ENCODE measurements at regions not wholly inside any gene's neighbourhood (a gene's known extent, or its start where the extent isn't known, plus 50 kb on each side); places are given as distances from the start of the nearest gene placed in this dataset.

GRCh38 chrX:138011468-138011867, 445.5 kb downstream of the ZIC3 start:
- WGBS (ENCODE audit: insufficient coverage): 100% methylated on average over 1 of the region's 2 CpGs
- no peak for DNase-seq
- H3K27ac Mint-ChIP-seq: no peak overlapping the region
- intact Hi-C loops (cut with micrococcal nuclease): no loop called here
- ChIA-PET POLR2A (no interaction called here), CTCF (no interaction called here)
- H3K9me3 Mint-ChIP-seq (ENCODE audit: insufficient read depth): peaks cover 2% of the 10 kb centered on the region
- Histone ChIP-seq H3K79me2 (ENCODE audit: control insufficient read depth, insufficient read depth, low read length) (no peaks in the 10 kb centered on the region), H3K9ac (ENCODE audit: low read length) (no peak overlapping the region), H3K9me3 (ENCODE audit: control extremely low read depth in 1 of 3, control insufficient read depth in 2 of 3, insufficient read depth in 1 of 3, low read length in 2 of 3) (no peaks in the 10 kb centered on the region), H3K4me2 (replicated peaks; ENCODE audit: low read depth, low read length, poor library complexity, severe bottlenecking) (no peak overlapping the region), H4K20me1 (ENCODE audit: control insufficient read depth, insufficient read depth, low read length, poor library complexity, severe bottlenecking) (no peaks in the 10 kb centered on the region), H3K4me1 (ENCODE audit: control insufficient read depth in 2 of 2, insufficient read depth in 2 of 2, low read length in 2 of 2) (no peaks in the 10 kb centered on the region), H3K27me3 (replicated peaks in 1 of 4; ENCODE audit: control extremely low read depth in 1 of 4, control insufficient read depth in 3 of 4, insufficient read depth in 4 of 4, low read length in 3 of 4) (no peaks in the 10 kb centered on the region), H2AFZ (ENCODE audit: insufficient read depth, low read depth, low read length, poor library complexity, severe bottlenecking) (no peak overlapping the region), H3K4me3 (ENCODE audit: control extremely low read depth in 1 of 5, extremely low read depth in 1 of 5, insufficient read depth in 1 of 5, low read depth in 2 of 5, low read length in 4 of 5) (no peak overlapping the region), H3K36me3 (replicated peaks in 1 of 2; ENCODE audit: control extremely low read depth in 1 of 2, control insufficient read depth in 1 of 2, extremely low read depth in 1 of 2, insufficient read depth in 2 of 2, low read length in 1 of 2) (no peaks in the 10 kb centered on the region), H3K27ac (ENCODE audit: low read length in 2 of 2) (no peak overlapping the region)
- H3K4me3 Mint-ChIP-seq: no peak overlapping the region
- H3K27me3 Mint-ChIP-seq: no peaks in the 10 kb centered on the region
- H3K4me1 Mint-ChIP-seq: no peaks in the 10 kb centered on the region
- ATAC-seq (ENCODE audit: low read depth): no peak
- TF ChIP-seq, protein P1, sequence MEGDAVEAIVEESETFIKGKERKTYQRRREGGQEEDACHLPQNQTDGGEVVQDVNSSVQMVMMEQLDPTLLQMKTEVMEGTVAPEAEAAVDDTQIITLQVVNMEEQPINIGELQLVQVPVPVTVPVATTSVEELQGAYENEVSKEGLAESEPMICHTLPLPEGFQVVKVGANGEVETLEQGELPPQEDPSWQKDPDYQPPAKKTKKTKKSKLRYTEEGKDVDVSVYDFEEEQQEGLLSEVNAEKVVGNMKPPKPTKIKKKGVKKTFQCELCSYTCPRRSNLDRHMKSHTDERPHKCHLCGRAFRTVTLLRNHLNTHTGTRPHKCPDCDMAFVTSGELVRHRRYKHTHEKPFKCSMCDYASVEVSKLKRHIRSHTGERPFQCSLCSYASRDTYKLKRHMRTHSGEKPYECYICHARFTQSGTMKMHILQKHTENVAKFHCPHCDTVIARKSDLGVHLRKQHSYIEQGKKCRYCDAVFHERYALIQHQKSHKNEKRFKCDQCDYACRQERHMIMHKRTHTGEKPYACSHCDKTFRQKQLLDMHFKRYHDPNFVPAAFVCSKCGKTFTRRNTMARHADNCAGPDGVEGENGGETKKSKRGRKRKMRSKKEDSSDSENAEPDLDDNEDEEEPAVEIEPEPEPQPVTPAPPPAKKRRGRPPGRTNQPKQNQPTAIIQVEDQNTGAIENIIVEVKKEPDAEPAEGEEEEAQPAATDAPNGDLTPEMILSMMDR (IDR thresholded peaks at IDR 0.05): no peak
- no peak for TF ChIP-seq EZH2 (IDR thresholded peaks at IDR 0.05; ENCODE audit: borderline replicate concordance, insufficient read depth, low read depth, low read length, poor library complexity, severe bottlenecking)

GRCh38 chrX:138014577-138014976, 448.6 kb downstream of the ZIC3 start:
- DNase-seq (no peak), ATAC-seq (ENCODE audit: low read depth) (no peak)
- Histone ChIP-seq H3K36me3 (replicated peaks in 1 of 2; ENCODE audit: control extremely low read depth in 1 of 2, control insufficient read depth in 1 of 2, extremely low read depth in 1 of 2, insufficient read depth in 2 of 2, low read length in 1 of 2) (no peaks in the 10 kb centered on the region), H3K9ac (ENCODE audit: low read length) (no peak overlapping the region), H3K9me3 (ENCODE audit: control extremely low read depth in 1 of 3, control insufficient read depth in 2 of 3, insufficient read depth in 1 of 3, low read length in 2 of 3) (no peaks in the 10 kb centered on the region), H3K4me3 (ENCODE audit: control extremely low read depth in 1 of 5, extremely low read depth in 1 of 5, insufficient read depth in 1 of 5, low read depth in 2 of 5, low read length in 4 of 5) (no peak overlapping the region), H3K4me1 (ENCODE audit: control insufficient read depth in 2 of 2, insufficient read depth in 2 of 2, low read length in 2 of 2) (no peaks in the 10 kb centered on the region), H3K27ac (ENCODE audit: low read length in 2 of 2) (no peak overlapping the region), H3K79me2 (ENCODE audit: control insufficient read depth, insufficient read depth, low read length) (no peaks in the 10 kb centered on the region), H3K27me3 (replicated peaks in 1 of 4; ENCODE audit: control extremely low read depth in 1 of 4, control insufficient read depth in 3 of 4, insufficient read depth in 4 of 4, low read length in 3 of 4) (no peaks in the 10 kb centered on the region), H2AFZ (ENCODE audit: insufficient read depth, low read depth, low read length, poor library complexity, severe bottlenecking) (no peak overlapping the region), H3K4me2 (replicated peaks; ENCODE audit: low read depth, low read length, poor library complexity, severe bottlenecking) (no peak overlapping the region), H4K20me1 (ENCODE audit: control insufficient read depth, insufficient read depth, low read length, poor library complexity, severe bottlenecking) (no peaks in the 10 kb centered on the region)
- TF ChIP-seq EZH2 (IDR thresholded peaks at IDR 0.05; ENCODE audit: borderline replicate concordance, insufficient read depth, low read depth, low read length, poor library complexity, severe bottlenecking): no peak
- TF ChIP-seq, protein P1 (IDR thresholded peaks at IDR 0.05): no peak
- Mint-ChIP-seq H3K4me3 (no peak overlapping the region), H3K4me1 (no peaks in the 10 kb centered on the region), H3K27ac (no peak overlapping the region), H3K27me3 (no peaks in the 10 kb centered on the region), H3K9me3 (ENCODE audit: insufficient read depth) (peaks cover 2% of the 10 kb centered on the region)
- CTCF ChIA-PET: no interaction called here
- intact Hi-C loops (cut with micrococcal nuclease): no loop called here
- POLR2A ChIA-PET: no interaction called here
- 62% methylated on average over 3 of the region's 3 CpGs for WGBS (ENCODE audit: insufficient coverage)
